ENCODE measurements at regions not wholly inside any gene's neighbourhood (a gene's known extent, or its start where the extent isn't known, plus 50 kb on each side); places are given as distances from the start of the nearest gene placed in this dataset.

- no peak for TF ChIP-seq CTCF (IDR thresholded peaks at IDR 0.05)
- TF ChIP-seq POLR2AphosphoS5 (IDR thresholded peaks at IDR 0.05) = no peak
- TF ChIP-seq EP300 (IDR thresholded peaks at IDR 0.05) = no peak
These were observed 49.9 kb upstream of the KLHL31 start for GRCh38 chr6:53715434-53715833.

Data from gastroesophageal sphincter (tissue), 3 donors.